HEK293 (cell line): ENCODE measurements at regions not wholly inside any gene's neighbourhood (a gene's known extent, or its start where the extent isn't known, plus 50 kb on each side); places are given as distances from the start of the nearest gene placed in this dataset.
"Not testable (repeated sequence)": the region's sequence is repeated elsewhere in the genome, so short reads cannot be mapped to it uniquely, and the experiment has no call there.

Experiments
- CTCF ChIP-seq: fragments of 450-650 bp; formaldehyde crosslinking; IDR thresholded peaks from 2 replicates; pipeline ENCODE4 v1.5.1; 2016; ENCODE audit warnings: missing biosample characterization, missing genetic modification characterization
- YY1 ChIP-seq: fragments of 450-650 bp; formaldehyde crosslinking; IDR thresholded peaks from 2 replicates; pipeline ENCODE4 v1.5.1; 2018; ENCODE audit warnings: missing biosample characterization, missing genetic modification characterization
- ZBTB11 ChIP-seq: fragments of 450-650 bp; formaldehyde crosslinking; conservative IDR thresholded peaks from 2 replicates; pipeline ENCODE4 v1.5.1; 2016; ENCODE audit warnings: low read depth, missing biosample characterization, missing genetic modification characterization
- ZFP37 ChIP-seq: fragments of 450-650 bp; formaldehyde crosslinking; IDR thresholded peaks from 2 replicates; pipeline ENCODE4 v1.5.1; 2016; ENCODE audit warnings: missing biosample characterization, missing genetic modification characterization
- ZNF10 ChIP-seq: fragments of 450-650 bp; formaldehyde crosslinking; IDR thresholded peaks from 2 replicates; pipeline ENCODE4 v1.5.1; 2017; ENCODE audit warnings: missing biosample characterization, missing genetic modification characterization
- ZNF157 ChIP-seq: fragments of 450-650 bp; formaldehyde crosslinking; IDR thresholded peaks from 2 replicates; pipeline ENCODE4 v1.5.1; 2016; ENCODE audit warnings: missing biosample characterization, missing genetic modification characterization
- ZNF24 ChIP-seq: fragments of 450-650 bp; formaldehyde crosslinking; IDR thresholded peaks from 2 replicates; pipeline ENCODE4 v1.5.1; 2016; ENCODE audit warnings: missing biosample characterization, missing genetic modification characterization
- ZNF423 ChIP-seq: fragments of 450-650 bp; formaldehyde crosslinking; IDR thresholded peaks from 2 replicates; pipeline ENCODE4 v1.5.1; 2016; ENCODE audit warnings: missing biosample characterization, missing genetic modification characterization
- ZNF670 ChIP-seq: fragments of 450-650 bp; formaldehyde crosslinking; IDR thresholded peaks from 2 replicates; pipeline ENCODE4 v1.5.1; 2016; ENCODE audit warnings: missing biosample characterization, missing genetic modification characterization, low read depth
- ZNF747 ChIP-seq: fragments of 450-650 bp; formaldehyde crosslinking; IDR thresholded peaks from 2 replicates; pipeline ENCODE4 v1.5.1; 2016; ENCODE audit warnings: missing biosample characterization, missing genetic modification characterization
- ZNF777 ChIP-seq: fragments of 450-650 bp; formaldehyde crosslinking; IDR thresholded peaks from 2 replicates; pipeline ENCODE4 v1.5.1; 2017; ENCODE audit warnings: missing biosample characterization, missing genetic modification characterization, borderline replicate concordance
- TF ChIP-seq, protein P1 (sequence below): IDR thresholded peaks from 2 replicates; pipeline ENCODE4 v1.6.1; 2011; ENCODE audit warnings: mild to moderate bottlenecking, low read depth, low read length, borderline replicate concordance

- TF ChIP-seq, protein P1, sequence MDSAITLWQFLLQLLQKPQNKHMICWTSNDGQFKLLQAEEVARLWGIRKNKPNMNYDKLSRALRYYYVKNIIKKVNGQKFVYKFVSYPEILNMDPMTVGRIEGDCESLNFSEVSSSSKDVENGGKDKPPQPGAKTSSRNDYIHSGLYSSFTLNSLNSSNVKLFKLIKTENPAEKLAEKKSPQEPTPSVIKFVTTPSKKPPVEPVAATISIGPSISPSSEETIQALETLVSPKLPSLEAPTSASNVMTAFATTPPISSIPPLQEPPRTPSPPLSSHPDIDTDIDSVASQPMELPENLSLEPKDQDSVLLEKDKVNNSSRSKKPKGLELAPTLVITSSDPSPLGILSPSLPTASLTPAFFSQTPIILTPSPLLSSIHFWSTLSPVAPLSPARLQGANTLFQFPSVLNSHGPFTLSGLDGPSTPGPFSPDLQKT, result not testable (repeated sequence)
- TF ChIP-seq CTCF (tag by site-specific recombination); ZNF24; ZNF10 (tag by site-specific recombination); ZNF777 (tag by site-specific recombination); ZFP37 (tag by site-specific recombination); YY1; ZNF157 (tag by site-specific recombination); ZNF670 (tag by site-specific recombination); ZNF747 (tag by site-specific recombination); ZNF423 (tag by site-specific recombination); ZBTB11 (tag by site-specific recombination): not testable (repeated sequence)
Measured at GRCh38 chr3:4216974-4217373, 86.2 kb upstream of the SETMAR start.
